H1 (cell line): ENCODE measurements at regions not wholly inside any gene's neighbourhood (a gene's known extent, or its start where the extent isn't known, plus 50 kb on each side); places are given as distances from the start of the nearest gene placed in this dataset.

Source experiments
- CTCF ChIA-PET: fragments of 300-600 bp; sonication (Branson Sonifier 250); formaldehyde crosslinking; loops from one replicate; lab custom pipeline; 2021; ENCODE audit not compliant: partially characterized antibody; lab: Charles Lee
- POLR2A ChIA-PET: fragments of 300-600 bp; sonication (Branson Sonifier 250); formaldehyde crosslinking; loops from one replicate; lab custom pipeline; 2021; ENCODE audit warnings: inconsistent platforms; ENCODE audit not compliant: partially characterized antibody; lab: Charles Lee
- DNase-seq, 2 experiments: peaks; one replicate each; pipeline versions ENCODE4 v3.0.0 to v3.0.0-alpha.2; 2010 to 2022; ENCODE audit warnings: low spot score in 2 of 2, low read depth in 1 of 2, mixed read lengths in 1 of 2
- FAIRE-seq: peaks from 2 replicates; lab custom pipeline; 2011; peaks lifted over from hg19 to GRCh38; lab: Jason Lieb, UNC
- H2AFZ ChIP-seq: 2 replicates; pipeline ENCODE4 v1.8.1; 2012; ENCODE audit warnings: low read length, inconsistent platforms
- H2AK5ac ChIP-seq: 2 replicates; pipeline ENCODE4 v1.6.1; 2013; ENCODE audit warnings: low read depth, low read length
- H2BK120ac ChIP-seq: replicated peaks from 2 replicates; pipeline ENCODE3; 2013; ENCODE audit warnings: low read depth, low read length, inconsistent platforms
- H2BK12ac ChIP-seq: 2 replicates; pipeline ENCODE4 v1.6.1; 2013; ENCODE audit warnings: low read depth, low read length
- H2BK15ac ChIP-seq: 2 replicates; pipeline ENCODE4 v1.6.1; 2013; ENCODE audit warnings: low read length
- H2BK20ac ChIP-seq: 2 replicates; pipeline ENCODE4 v1.6.1; 2013; ENCODE audit warnings: low read length
- H2BK5ac ChIP-seq: 2 replicates; pipeline ENCODE4 v1.6.1; 2013; ENCODE audit warnings: low read depth, low read length
- H3K14ac ChIP-seq: 2 replicates; pipeline ENCODE4 v1.6.1; 2013; ENCODE audit warnings: inconsistent platforms; ENCODE audit not compliant: insufficient read length
- H3K18ac ChIP-seq: 2 replicates; pipeline ENCODE4 v1.6.1; 2013; ENCODE audit warnings: low read length; ENCODE audit errors: extremely low read depth
- H3K23ac ChIP-seq: 2 replicates; pipeline ENCODE4 v1.6.1; 2013; ENCODE audit warnings: inconsistent platforms; ENCODE audit not compliant: insufficient read length
- H3K23me2 ChIP-seq: 2 replicates; pipeline ENCODE4 v1.6.1; 2013; ENCODE audit warnings: low read depth, low read length
- H3K27ac ChIP-seq: 2 replicates; pipeline ENCODE4 v1.6.1; 2011; ENCODE audit warnings: low read depth, low read length, inconsistent platforms
- H3K27me3 ChIP-seq, 4 experiments: replicated peaks in 1 of 4; 1 replicate in 1 of 4; 2 replicates in 3 of 4; pipeline versions ENCODE4 v1.6.1 to v1.8.1; 2011 to 2013; ENCODE audit warnings: low read length in 3 of 4, mild to moderate bottlenecking in 3 of 4, inconsistent platforms in 2 of 4, mixed read lengths in 2 of 4, moderate library complexity in 1 of 4; ENCODE audit not compliant: control insufficient read depth in 3 of 4, insufficient read depth in 3 of 4; ENCODE audit errors: extremely low read depth in 1 of 4
- H3K36me3 ChIP-seq, 4 experiments: 2 replicates each; pipeline versions ENCODE4 v1.6.1 to v1.8.1; 2011 to 2013; ENCODE audit warnings: mild to moderate bottlenecking in 4 of 4, low read length in 3 of 4, moderate library complexity in 2 of 4, control low read depth in 1 of 4, inconsistent platforms in 1 of 4; ENCODE audit not compliant: insufficient read depth in 4 of 4, control insufficient read depth in 2 of 4
- H3K4ac ChIP-seq: replicated peaks from 2 replicates; pipeline ENCODE3; 2013; ENCODE audit warnings: low read length, low read depth, mixed read lengths, inconsistent platforms; ENCODE audit not compliant: insufficient read length
- H3K4me1 ChIP-seq, 4 experiments: replicated peaks in 1 of 4; 1 replicate in 1 of 4; 2 replicates in 3 of 4; pipeline versions ENCODE4 v1.6.1 to v1.8.1; 2011 to 2013; ENCODE audit warnings: low read length in 3 of 4, inconsistent platforms in 2 of 4, mixed read lengths in 1 of 4; ENCODE audit not compliant: insufficient read depth in 4 of 4, control insufficient read depth in 3 of 4
- H3K4me2 ChIP-seq, 2 experiments: 2 replicates each; pipeline versions ENCODE4 v1.6.1 to v1.8.1; 2011 to 2013; ENCODE audit warnings: low read depth in 2 of 2, low read length in 2 of 2, control low read depth in 1 of 2, inconsistent platforms in 1 of 2, mild to moderate bottlenecking in 1 of 2; ENCODE audit not compliant: insufficient read depth in 1 of 2
- H3K4me3 ChIP-seq, 4 experiments: fragments of 200-600, 300-600 bp in 1 of 4; sonication (generic), shearing (Covaris generic), sonication (Bioruptor Twin) in 1 of 4; 2 replicates each; pipeline versions ENCODE4 v1.5.1 to v1.8.1; 2011 to 2016; ENCODE audit warnings: low read length in 4 of 4, low read depth in 3 of 4, control low read depth in 2 of 4, inconsistent platforms in 2 of 4, mild to moderate bottlenecking in 2 of 4, mixed read lengths in 1 of 4, moderate library complexity in 1 of 4; ENCODE audit not compliant: insufficient read depth in 2 of 4; ENCODE audit errors: extremely low read depth in 1 of 4
- H3K56ac ChIP-seq: replicated peaks from 2 replicates; pipeline ENCODE3; 2013; ENCODE audit warnings: low read depth, mild to moderate bottlenecking, mixed read lengths, low read length, inconsistent platforms; ENCODE audit not compliant: insufficient read length
- H3K79me1 ChIP-seq: 2 replicates; pipeline ENCODE4 v1.6.1; 2013; ENCODE audit warnings: low read depth, low read length, control low read depth
- H3K79me2 ChIP-seq, 2 experiments: 2 replicates each; pipeline versions ENCODE4 v1.6.1 to v1.8.1; 2012 to 2013; ENCODE audit warnings: low read length in 2 of 2, mild to moderate bottlenecking in 2 of 2, inconsistent platforms in 1 of 2; ENCODE audit not compliant: insufficient read depth in 2 of 2, control insufficient read depth in 1 of 2
- H3K9ac ChIP-seq, 4 experiments: replicated peaks in 1 of 4; 1 replicate in 1 of 4; 2 replicates in 3 of 4; pipeline versions ENCODE4 v1.6.1 to v1.8.1; 2011 to 2013; ENCODE audit warnings: low read depth in 3 of 4, low read length in 3 of 4, control low read depth in 2 of 4, mild to moderate bottlenecking in 2 of 4, moderate library complexity in 2 of 4, inconsistent platforms in 1 of 4; ENCODE audit errors: extremely low read depth in 1 of 4
- H3K9me3 ChIP-seq, 2 experiments: 2 replicates each; pipeline versions ENCODE4 v1.6.1 to v1.8.1; 2012 to 2013; ENCODE audit warnings: mild to moderate bottlenecking in 2 of 2, moderate library complexity in 2 of 2, control low read depth in 1 of 2, inconsistent platforms in 1 of 2, low read depth in 1 of 2, low read length in 1 of 2, mixed read lengths in 1 of 2; ENCODE audit not compliant: insufficient read depth in 2 of 2
- H4K20me1 ChIP-seq, 2 experiments: replicated peaks in 1 of 2; 2 replicates each; pipeline versions ENCODE3 to v1.8.1; 2011 to 2013; ENCODE audit warnings: inconsistent platforms in 2 of 2, low read length in 2 of 2, mild to moderate bottlenecking in 1 of 2; ENCODE audit not compliant: insufficient read depth in 2 of 2, control insufficient read depth in 1 of 2
- H4K5ac ChIP-seq: 2 replicates; pipeline ENCODE4 v1.6.1; 2013; ENCODE audit warnings: low read length, low read depth, mixed read lengths, inconsistent platforms; ENCODE audit not compliant: insufficient read length
- H4K8ac ChIP-seq: 2 replicates; pipeline ENCODE4 v1.8.0; 2013; ENCODE audit warnings: mild to moderate bottlenecking, moderate library complexity, low read length, inconsistent platforms; ENCODE audit not compliant: insufficient read depth; ENCODE audit errors: extremely low read depth
- H4K91ac ChIP-seq: replicated peaks from 2 replicates; pipeline ENCODE3; 2013; ENCODE audit warnings: low read length, mixed read lengths, inconsistent platforms; ENCODE audit not compliant: insufficient read length
- BACH1 ChIP-seq: IDR thresholded peaks from 2 replicates; pipeline ENCODE4 v1.6.1; 2012; ENCODE audit warnings: low read length, improper control_type of control experiment
- CEBPB ChIP-seq: IDR thresholded peaks from 2 replicates; pipeline ENCODE4 v1.6.1; 2012; ENCODE audit warnings: low read depth, low read length
- WGBS, 2 experiments: shearing (Covaris generic) in 1 of 2; methylation state at CpG; one replicate each; pipeline versions ENCODE4 v1.1.6 to v1.1.7; 2013 to 2015; ENCODE audit warnings: low lambda C conversion rate in 2 of 2, mixed read lengths in 2 of 2, inconsistent platforms in 1 of 2, low coverage in 1 of 2, missing lambda C conversion rate in 1 of 2; ENCODE audit not compliant: insufficient replicate concordance in 2 of 2, insufficient coverage in 1 of 2, insufficient read length in 1 of 2; ENCODE audit errors: extremely low coverage in 1 of 2, missing lambda C conversion rate in 1 of 2; 5-methylcytosine and 5-hydroxymethylcytosine counted together

- Histone ChIP-seq H3K4me2 (no peak overlapping the region), H3K4me3 (no peak overlapping the region), H4K20me1 (no peaks in the 10 kb centered on the region), H3K79me1 (no peaks in the 10 kb centered on the region), H3K23ac (no peak overlapping the region), H3K36me3 (no peaks in the 10 kb centered on the region), H2BK15ac (no peak overlapping the region), H3K14ac (no peak overlapping the region), H3K79me2 (no peaks in the 10 kb centered on the region), H3K4me1 (no peaks in the 10 kb centered on the region), H3K18ac (no peak overlapping the region), H3K27ac (no peak overlapping the region), H2AFZ (no peak overlapping the region), H2AK5ac (no peak overlapping the region), H2BK120ac (no peak overlapping the region), H3K9me3 (no peaks in the 10 kb centered on the region), H2BK12ac (no peak overlapping the region), H2BK5ac (no peak overlapping the region), H3K4ac (no peak overlapping the region), H4K91ac (no peak overlapping the region), H3K27me3 (no peaks in the 10 kb centered on the region), H4K8ac (no peak overlapping the region), H3K23me2 (no peaks in the 10 kb centered on the region), H3K9ac (no peak overlapping the region), H2BK20ac (no peak overlapping the region), H4K5ac (no peak overlapping the region), H3K56ac (no peak overlapping the region)
- DNase-seq = no peak
- TF ChIP-seq BACH1 (no peak), CEBPB (no peak)
- no peak for FAIRE-seq
- ChIA-PET POLR2A (no interaction called here), CTCF (no interaction called here)
- 92% methylated on average over 2 of the region's 2 CpGs; no CpG with 5 or more reads in 1 of the 2 experiments for WGBS, 2 experiments
Measured at GRCh38 chr2:136215449-136215848, 97.5 kb upstream of the CXCR4 start.
